ENCODE measurements at regions not wholly inside any gene's neighbourhood (a gene's known extent, or its start where the extent isn't known, plus 50 kb on each side); places are given as distances from the start of the nearest gene placed in this dataset.

- CTCF ChIA-PET: interaction anchor here (1.2 to 2.2 kb wide), 4 partner anchors 10 to 1214 kb away, joined by 4 to 13 read pairs (median 9); no protein-coding TSS in a partner anchor
These were observed 260.3 kb upstream of the RPS6KA3 start for GRCh38 chrX:20527041-20527440.

More at GRCh38 chrX:20527041-20527440, 260.3 kb upstream of the RPS6KA3 start:
- Histone ChIP-seq H3K27me3 (ENCODE audit: insufficient read depth, low read length) (no peaks in the 10 kb centered on the region), H2AFZ (ENCODE audit: low read depth, low read length, poor library complexity, severe bottlenecking) (no peak overlapping the region), H3K79me2 (ENCODE audit: insufficient read depth, low read length) (no peaks in the 10 kb centered on the region), H3K9ac (ENCODE audit: low read length) (no peak overlapping the region), H3K4me2 (ENCODE audit: low read length) (no peak overlapping the region), H3K27ac (ENCODE audit: low read depth, low read length) (no peak overlapping the region), H3K9me3 (ENCODE audit: control insufficient read depth in 1 of 2, insufficient read depth in 1 of 2, low read depth in 1 of 2, low read length in 2 of 2) (no peaks in the 10 kb centered on the region), H4K20me1 (ENCODE audit: insufficient read depth) (no peaks in the 10 kb centered on the region), H3K9me2 (ENCODE audit: insufficient read depth) (no peaks in the 10 kb centered on the region), H3K36me3 (ENCODE audit: control insufficient read depth in 1 of 2, insufficient read depth in 2 of 2, low read length in 2 of 2) (no peaks in the 10 kb centered on the region), H3K4me1 (ENCODE audit: control insufficient read depth in 1 of 2, insufficient read depth in 2 of 2, low read length in 2 of 2) (no peaks in the 10 kb centered on the region; a peak in 1 of 4 replicates), H3K4me3 (replicated peaks in 1 of 2; ENCODE audit: low read depth in 1 of 2, low read length in 2 of 2) (no peak overlapping the region)
- no peak for TF ChIP-seq ELF1 (IDR thresholded peaks at IDR 0.05; ENCODE audit: borderline replicate concordance, low read depth)
- no peak for TF ChIP-seq SP1 (IDR thresholded peaks at IDR 0.05; ENCODE audit: low read depth)
- no peak for TF ChIP-seq TCF7L2 (IDR thresholded peaks at IDR 0.05; ENCODE audit: borderline replicate concordance, extremely low read depth, insufficient read depth, insufficient read length)
- no peak for TF ChIP-seq REST (IDR thresholded peaks at IDR 0.05; ENCODE audit: low read depth)
- TF ChIP-seq EZH2phosphoT487 (IDR thresholded peaks at IDR 0.05; ENCODE audit: borderline replicate concordance): no peak
- TF ChIP-seq YY1 (IDR thresholded peaks at IDR 0.05; ENCODE audit: extremely low read depth, insufficient replicate concordance, low read depth, low read length): no peak
- no peak for TF ChIP-seq MAX (IDR thresholded peaks at IDR 0.05)
- no peak for TF ChIP-seq CBX3 (IDR thresholded peaks at IDR 0.05; ENCODE audit: low read depth)
- no peak for TF ChIP-seq EGR1 (IDR thresholded peaks at IDR 0.05; ENCODE audit: low read depth)
- TF ChIP-seq FOSL1 (IDR thresholded peaks at IDR 0.05; ENCODE audit: low read depth): no peak
- TF ChIP-seq RAD21 (IDR thresholded peaks at IDR 0.05; ENCODE audit: low read depth): no peak
- no peak for TF ChIP-seq ZBTB33 (IDR thresholded peaks at IDR 0.05; ENCODE audit: extremely low read depth, insufficient replicate concordance, low read length)
- TF ChIP-seq SIN3A (IDR thresholded peaks at IDR 0.05; ENCODE audit: low read depth): no peak
- no peak for TF ChIP-seq ZFX (IDR thresholded peaks at IDR 0.05)
- no peak for TF ChIP-seq EZH2 (IDR thresholded peaks at IDR 0.05)
- no TSS peak for BruUV-seq (replicated peaks)
- DNase-seq (ENCODE audit: low read depth, low spot score): no peak
- RAD21 ChIA-PET (ENCODE audit: low non-redundant PET in 1 of 2, low total read pairs in 2 of 2, uncharacterized antibody in 2 of 2, unreplicated experiment in 2 of 2): no interaction called here
- intact Hi-C loops (cut with micrococcal nuclease): loop anchor here (5.0 to 10.0 kb wide), 3 partner anchors 272 to 1448 kb away; no protein-coding TSS in a partner anchor
- no peak for ATAC-seq
- POLR2A ChIA-PET: no interaction called here
